K562 (cell line): ENCODE measurements at regions not wholly inside any gene's neighbourhood (a gene's known extent, or its start where the extent isn't known, plus 50 kb on each side); places are given as distances from the start of the nearest gene placed in this dataset.

Experiments used
- ATAC-seq: fragments of 200-7000 bp; cut with Tn5 transposase; 3 replicates; pipeline ENCODE4 v1.9.1; 2020; ENCODE audit warnings: moderate library complexity
- BruUV-seq: library from RNA; stranded (reverse); fragments of 400-500 nt; replicated peaks from 2 replicates; lab custom pipeline; 2021; lab: Mats Ljungman, UMichigan
- CTCF ChIA-PET: fragments of 300-600 bp; formaldehyde crosslinking; extraction: SDS; loops from one replicate; lab custom pipeline; 2021; ENCODE audit warnings: low intra/inter-chr PET ratio; lab: Yijun Ruan, JAX
- POLR2A ChIA-PET: fragments of 300-600, 350-650 bp; sonication (Branson Sonifier 250); formaldehyde crosslinking; extraction: SDS; loops from one replicate; lab custom pipeline; 2021; ENCODE audit warnings: antibody characterized with exemption, inconsistent platforms; lab: Yijun Ruan, JAX
- DNase-seq, 4 experiments: peaks; one replicate each; pipeline versions ENCODE4 v3.0.0 to v3.0.0-alpha.2; 2011 to 2018; ENCODE audit warnings: low spot score in 3 of 4, mixed read lengths in 3 of 4; ENCODE audit errors: extremely low read depth in 1 of 4
- FAIRE-seq: peaks from 2 replicates; lab custom pipeline; 2011; peaks lifted over from hg19 to GRCh38; lab: Jason Lieb, UNC
- H2AFZ ChIP-seq: 2 replicates; pipeline ENCODE4 v1.6.0; 2011; ENCODE audit warnings: low read depth, low read length, control low read depth, inconsistent platforms
- H3K27ac ChIP-seq: fragments of 200-600 bp; 3 replicates; pipeline ENCODE4 v1.8.0; 2011; ENCODE audit warnings: low read depth, mild to moderate bottlenecking, control low read depth, inconsistent platforms, low read length, moderate library complexity, mixed read lengths; ENCODE audit errors: extremely low read depth
- H3K27me3 ChIP-seq, 2 experiments: fragments of 300-600 bp in 1 of 2; 2 replicates in 1 of 2; 3 replicates in 1 of 2; pipeline versions ENCODE4 v1.6.0 to v1.8.0; 2011; ENCODE audit warnings: inconsistent platforms in 2 of 2, low read length in 2 of 2, mild to moderate bottlenecking in 1 of 2, mixed read lengths in 1 of 2, moderate library complexity in 1 of 2; ENCODE audit not compliant: control insufficient read depth in 2 of 2, insufficient read depth in 2 of 2
- H3K36me3 ChIP-seq: fragments of 300-600 bp; 3 replicates; pipeline ENCODE4 v1.8.0; 2011; ENCODE audit warnings: mild to moderate bottlenecking, low read length, inconsistent platforms; ENCODE audit not compliant: control insufficient read depth, insufficient read depth
- H3K4me1 ChIP-seq, 2 experiments: fragments of 200-600 bp in 1 of 2; replicated peaks in 1 of 2; 2 replicates in 1 of 2; 3 replicates in 1 of 2; pipeline versions ENCODE4 v1.5.1 to v1.8.0; 2011; ENCODE audit warnings: inconsistent platforms in 2 of 2, low read length in 2 of 2, mild to moderate bottlenecking in 1 of 2, mixed read lengths in 1 of 2, moderate library complexity in 1 of 2; ENCODE audit not compliant: control insufficient read depth in 2 of 2, insufficient read depth in 2 of 2
- H3K4me2 ChIP-seq: 2 replicates; pipeline ENCODE4 v1.6.1; 2011; ENCODE audit warnings: low read length, control low read depth, inconsistent platforms, mixed read lengths; ENCODE audit not compliant: insufficient read depth
- H3K4me3 ChIP-seq: fragments of 200-600 bp; sonication (generic), shearing (Covaris generic); 2 replicates; pipeline ENCODE4 v1.5.1; 2016; ENCODE audit warnings: control low read depth, inconsistent platforms
- H3K79me2 ChIP-seq: fragments of 200-600 bp; 3 replicates; pipeline ENCODE4 v1.8.0; 2011; ENCODE audit warnings: low read length, inconsistent platforms; ENCODE audit not compliant: control insufficient read depth, insufficient read depth
- H3K9ac ChIP-seq, 2 experiments: 2 replicates each; pipeline versions ENCODE4 v1.6.0 to v1.6.1; 2011; ENCODE audit warnings: low read depth in 2 of 2, low read length in 2 of 2, control low read depth in 1 of 2, inconsistent platforms in 1 of 2, mild to moderate bottlenecking in 1 of 2, mixed read lengths in 1 of 2; ENCODE audit not compliant: insufficient read depth in 1 of 2
- H3K9me1 ChIP-seq: one replicate; pipeline ENCODE4 v1.6.0; 2011; ENCODE audit warnings: inconsistent platforms, mild to moderate bottlenecking, low read length, moderate library complexity; ENCODE audit not compliant: control insufficient read depth, insufficient read depth
- H3K9me3 ChIP-seq: replicated peaks from 2 replicates; pipeline ENCODE4 v1.5.1; 2011; ENCODE audit warnings: low read depth, low read length, inconsistent platforms; ENCODE audit not compliant: control insufficient read depth, insufficient read depth
- H4K20me1 ChIP-seq: replicated peaks from 2 replicates; pipeline ENCODE4 v1.6.1; 2011; ENCODE audit warnings: low read length, inconsistent platforms, mixed read lengths; ENCODE audit not compliant: control insufficient read depth, insufficient read depth
- BCOR ChIP-seq: fragments of 450-650 bp; IDR thresholded peaks from 2 replicates; pipeline ENCODE4 v1.6.1; 2016
- CTCFL ChIP-seq: IDR thresholded peaks from 2 replicates; pipeline ENCODE4 v1.6.1; 2011; ENCODE audit warnings: borderline replicate concordance, low read depth, mild to moderate bottlenecking, moderate library complexity, low read length; ENCODE audit not compliant: insufficient read depth, poor library complexity, severe bottlenecking
- HMGXB4 ChIP-seq: sonication (generic); formaldehyde crosslinking; IDR thresholded peaks from 2 replicates; pipeline ENCODE4 v1.8.1; 2023; ENCODE audit warnings: mild to moderate bottlenecking, missing genetic modification reagents
- PCBP2 ChIP-seq: fragments of 200-400 bp; formaldehyde crosslinking; IDR thresholded peaks from 2 replicates; pipeline ENCODE4 v1.6.1; 2018; ENCODE audit warnings: low read length, low read depth, mild to moderate bottlenecking, moderate library complexity; ENCODE audit not compliant: poor library complexity, severe bottlenecking
- RBM22 ChIP-seq: fragments of 200-400 bp; formaldehyde crosslinking; IDR thresholded peaks from 2 replicates; pipeline ENCODE4 v1.6.1; 2018; ENCODE audit warnings: low read length, low read depth; ENCODE audit not compliant: poor library complexity, severe bottlenecking
- RBM25 ChIP-seq: fragments of 200-400 bp; formaldehyde crosslinking; IDR thresholded peaks from 2 replicates; pipeline ENCODE4 v1.6.1; 2018; ENCODE audit warnings: low read length, low read depth, moderate library complexity; ENCODE audit not compliant: severe bottlenecking
- SIN3A ChIP-seq, 2 experiments: fragments of 150-350 bp in 1 of 2; IDR thresholded peaks; 2 replicates each; pipeline ENCODE4 v1.6.1; 2011 to 2016; ENCODE audit warnings: borderline replicate concordance in 2 of 2, low read depth in 2 of 2, low read length in 2 of 2, mild to moderate bottlenecking in 2 of 2, moderate library complexity in 2 of 2; ENCODE audit not compliant: control insufficient read depth in 1 of 2
- SRSF3 ChIP-seq: fragments of 200-400 bp; formaldehyde crosslinking; IDR thresholded peaks from 2 replicates; pipeline ENCODE4 v1.6.1; 2016; ENCODE audit warnings: mild to moderate bottlenecking, low read length, moderate library complexity; ENCODE audit not compliant: insufficient read depth
- YBX1 ChIP-seq: fragments of 450-650 bp; IDR thresholded peaks from 2 replicates; pipeline ENCODE4 v1.7.1; 2016; ENCODE audit warnings: mild to moderate bottlenecking
- ZBTB7A ChIP-seq: IDR thresholded peaks from 2 replicates; pipeline ENCODE4 v1.6.1; 2011; ENCODE audit warnings: low read depth, mild to moderate bottlenecking, low read length, moderate library complexity, borderline replicate concordance; ENCODE audit not compliant: control insufficient read depth
- ZNF121 ChIP-seq: sonication (generic); formaldehyde crosslinking; conservative IDR thresholded peaks from 2 replicates; pipeline ENCODE4 v1.8.0; 2022; ENCODE audit warnings: missing genetic modification reagents
- ZNF311 ChIP-seq: fragments of 250-450 bp; sonication (Bioruptor Pico); IDR thresholded peaks from 2 replicates; pipeline ENCODE4 v1.4.0; 2020; ENCODE audit warnings: mild to moderate bottlenecking, moderate library complexity
- ZSCAN29 ChIP-seq: fragments of 450-650 bp; IDR thresholded peaks from 2 replicates; pipeline ENCODE4 v1.6.1; 2017
- WGBS: fragments of 100-300 bp; shearing (Covaris generic); methylation state at CpG from one replicate; pipeline ENCODE4 v1.1.6; 2016; ENCODE audit warnings: low coverage, mixed read lengths; ENCODE audit not compliant: insufficient coverage; ENCODE audit errors: missing lambda C conversion rate; 5-methylcytosine and 5-hydroxymethylcytosine counted together
- in situ Hi-C: fragments of 300-500 bp; cut with MboI; formaldehyde crosslinking; loops from 4 replicates; pipeline ENCODE4 v1.15.0; 2018; ENCODE audit warnings: inconsistent platforms, mixed read lengths
- intact Hi-C: fragments of 100-400 bp; cut with micrococcal nuclease; formaldehyde crosslinking; loops from 2 replicates; pipeline ENCODE4 v1.14.2; 2022

GRCh38 chr5:117212866-117213265 is 638.2 kb upstream of the SEMA6A start:
- Histone ChIP-seq H3K4me2 (no peak overlapping the region), H3K79me2 (no peaks in the 10 kb centered on the region), H3K27me3 (no peaks in the 10 kb centered on the region), H4K20me1 (no peaks in the 10 kb centered on the region), H3K4me1 (no peaks in the 10 kb centered on the region), H3K27ac (no peak overlapping the region), H3K36me3 (no peaks in the 10 kb centered on the region), H3K4me3 (no peak overlapping the region), H2AFZ (no peak overlapping the region), H3K9ac (no peak overlapping the region), H3K9me1 (no peaks in the 10 kb centered on the region), H3K9me3 (no peaks in the 10 kb centered on the region)
- DNase-seq, result no peak
- intact Hi-C loops (no loop called here), in situ Hi-C loops (no loop called here)
- CTCF ChIA-PET, result no interaction called here
- no peak for FAIRE-seq
- no TSS peak for BruUV-seq
- no peak for ATAC-seq
- TF ChIP-seq SRSF3, result no peak
- no peak for TF ChIP-seq ZNF311 (CRISPR knock-in tag)
- no peak for TF ChIP-seq ZNF121 (CRISPR knock-in tag)
- POLR2A ChIA-PET, result no interaction called here
- WGBS, result 0% methylated on average over 1 of the region's 1 CpG

- no peak for ATAC-seq
- no peaks in the 10 kb centered on the region for H3K36me3 ChIP-seq
- CTCF ChIA-PET, result no interaction called here
- no peak for TF ChIP-seq BCOR
- no peak for TF ChIP-seq RBM22
- no peak for TF ChIP-seq YBX1
- TF ChIP-seq HMGXB4 (CRISPR knock-in tag), result no peak
- no peak for TF ChIP-seq CTCFL
- no peak for TF ChIP-seq RBM25
- no peak for TF ChIP-seq SIN3A (IDR thresholded peaks at IDR 0.05; ENCODE audit: borderline replicate concordance in 2 of 2, control insufficient read depth in 1 of 2, low read depth in 2 of 2, low read length in 2 of 2)
- no peak for TF ChIP-seq ZBTB7A
- TF ChIP-seq PCBP2, result no peak
- TF ChIP-seq ZSCAN29, result no peak
Measured at GRCh38 chr5:117210796-117211195, 636.2 kb upstream of the SEMA6A start.

More at GRCh38 chr5:117210796-117211195, 636.2 kb upstream of the SEMA6A start:
- no peak overlapping the region for H3K9ac ChIP-seq
- no peaks in the 10 kb centered on the region for H3K9me3 ChIP-seq
- H3K4me1 ChIP-seq, result no peaks in the 10 kb centered on the region
- H4K20me1 ChIP-seq, result no peaks in the 10 kb centered on the region
- H3K27me3 ChIP-seq, result no peaks in the 10 kb centered on the region
- no TSS peak for BruUV-seq
- no peak overlapping the region for H3K4me2 ChIP-seq
- no peak overlapping the region for H2AFZ ChIP-seq
- no peak overlapping the region for H3K4me3 ChIP-seq
- in situ Hi-C loops (no loop called here), intact Hi-C loops (no loop called here)
- no peak overlapping the region for H3K27ac ChIP-seq
- DNase-seq, result no peak
- POLR2A ChIA-PET, result no interaction called here
- 0% methylated on average over 1 of the region's 1 CpG for WGBS
- no peaks in the 10 kb centered on the region for H3K79me2 ChIP-seq
- H3K9me1 ChIP-seq, result no peaks in the 10 kb centered on the region
- FAIRE-seq, result no peak
